IMR-90 (cell line): ENCODE measurements at regions not wholly inside any gene's neighbourhood (a gene's known extent, or its start where the extent isn't known, plus 50 kb on each side); places are given as distances from the start of the nearest gene placed in this dataset.

ENCODE experiments used
- ATAC-seq: fragments of 200-7000 bp; cut with Tn5 transposase; 2 replicates; pipeline ENCODE4 v1.9.1; 2020; ENCODE audit warnings: low read depth, mild to moderate bottlenecking, moderate library complexity
- BruUV-seq: library from RNA; stranded (reverse); fragments of 400-500 nt; replicated peaks from 2 replicates; lab custom pipeline; 2021; lab: Mats Ljungman, UMichigan
- CTCF ChIA-PET: fragments of 300-600 bp; formaldehyde crosslinking; extraction: SDS; loops from one replicate; lab custom pipeline; 2021; ENCODE audit warnings: antibody characterized with exemption; lab: Yijun Ruan, JAX
- POLR2A ChIA-PET: fragments of 300-600 bp; sonication (Branson Sonifier 250); formaldehyde crosslinking; loops from one replicate; lab custom pipeline; 2022; ENCODE audit warnings: antibody characterized with exemption; ENCODE audit not compliant: unreplicated experiment; lab: Charles Lee
- DNase-seq: peaks from one replicate; pipeline ENCODE4 v3.0.0; 2013
- H2AFZ ChIP-seq: replicated peaks from 2 replicates; pipeline ENCODE3; 2013; ENCODE audit warnings: low read length, mild to moderate bottlenecking; ENCODE audit not compliant: poor library complexity
- H2AK5ac ChIP-seq: 2 replicates; pipeline ENCODE4 v1.6.1; 2013; ENCODE audit warnings: low read depth, low read length, inconsistent platforms
- H2AK9ac ChIP-seq: replicated peaks from 2 replicates; pipeline ENCODE3; 2013; ENCODE audit warnings: mild to moderate bottlenecking, low read depth, low read length, moderate library complexity; ENCODE audit not compliant: poor library complexity
- H2BK120ac ChIP-seq: 2 replicates; pipeline ENCODE4 v1.6.1; 2013; ENCODE audit warnings: low read depth, low read length, inconsistent platforms
- H2BK15ac ChIP-seq: 3 replicates; pipeline ENCODE4 v1.6.1; 2013; ENCODE audit warnings: low read depth, low read length, inconsistent platforms
- H2BK20ac ChIP-seq: 2 replicates; pipeline ENCODE4 v1.6.1; 2013; ENCODE audit warnings: low read depth, mild to moderate bottlenecking, inconsistent platforms, low read length, moderate library complexity
- H2BK5ac ChIP-seq: 2 replicates; pipeline ENCODE4 v1.6.1; 2013; ENCODE audit warnings: mild to moderate bottlenecking, low read depth, low read length, inconsistent platforms; ENCODE audit not compliant: poor library complexity, severe bottlenecking
- H3K14ac ChIP-seq: replicated peaks from 2 replicates; pipeline ENCODE4 v1.6.1; 2013; ENCODE audit warnings: low read depth, low read length, inconsistent platforms
- H3K18ac ChIP-seq: 2 replicates; pipeline ENCODE4 v1.6.1; 2013; ENCODE audit warnings: low read depth, low read length, control low read depth
- H3K23ac ChIP-seq: 2 replicates; pipeline ENCODE4 v1.6.1; 2013; ENCODE audit warnings: low read depth, low read length, inconsistent platforms
- H3K27ac ChIP-seq: 2 replicates; pipeline ENCODE4 v1.5.1; 2013; ENCODE audit warnings: mild to moderate bottlenecking, control low read depth, low read length; ENCODE audit not compliant: insufficient read depth
- H3K27me3 ChIP-seq: 2 replicates; pipeline ENCODE4 v1.6.1; 2013; ENCODE audit warnings: low read length; ENCODE audit not compliant: control insufficient read depth, insufficient read depth
- H3K36me3 ChIP-seq: 2 replicates; pipeline ENCODE4 v1.6.1; 2013; ENCODE audit warnings: low read length, mixed read lengths; ENCODE audit not compliant: control insufficient read depth, insufficient read depth
- H3K4ac ChIP-seq: 2 replicates; pipeline ENCODE4 v1.6.1; 2013; ENCODE audit warnings: low read depth, low read length, inconsistent platforms
- H3K4me1 ChIP-seq: 2 replicates; pipeline ENCODE4 v1.6.1; 2013; ENCODE audit warnings: low read length, mixed read lengths; ENCODE audit not compliant: control insufficient read depth, insufficient read depth
- H3K4me2 ChIP-seq: 2 replicates; pipeline ENCODE4 v1.6.1; 2013; ENCODE audit warnings: low read depth, mild to moderate bottlenecking, control low read depth, low read length, moderate library complexity
- H3K4me3 ChIP-seq: 2 replicates; pipeline ENCODE4 v1.5.1; 2013; ENCODE audit warnings: low read depth, mild to moderate bottlenecking, control low read depth, low read length, moderate library complexity; ENCODE audit not compliant: insufficient read depth
- H3K56ac ChIP-seq: 2 replicates; pipeline ENCODE4 v1.6.1; 2013; ENCODE audit warnings: low read length, inconsistent platforms; ENCODE audit not compliant: insufficient read depth; ENCODE audit errors: extremely low read depth
- H3K79me1 ChIP-seq, 2 experiments: 2 replicates each; pipeline ENCODE4 v1.6.1; 2013; ENCODE audit warnings: low read length in 2 of 2, inconsistent platforms in 1 of 2, low read depth in 1 of 2
- H3K9ac ChIP-seq: 2 replicates; pipeline ENCODE4 v1.6.1; 2013; ENCODE audit warnings: low read depth, low read length, control low read depth
- H3K9me1 ChIP-seq: 2 replicates; pipeline ENCODE4 v1.6.1; 2013; ENCODE audit warnings: low read length, inconsistent platforms; ENCODE audit not compliant: insufficient read depth
- H3K9me3 ChIP-seq: 2 replicates; pipeline ENCODE4 v1.6.1; 2013; ENCODE audit warnings: low read length; ENCODE audit not compliant: control insufficient read depth, insufficient read depth
- H4K20me1 ChIP-seq: 2 replicates; pipeline ENCODE4 v1.6.1; 2013; ENCODE audit warnings: low read length, inconsistent platforms; ENCODE audit not compliant: insufficient read depth
- H4K5ac ChIP-seq: 2 replicates; pipeline ENCODE4 v1.6.1; 2013; ENCODE audit warnings: mild to moderate bottlenecking, low read depth, low read length, control low read depth
- H4K8ac ChIP-seq, 2 experiments: 2 replicates each; pipeline ENCODE4 v1.6.1; 2013; ENCODE audit warnings: low read depth in 2 of 2, low read length in 2 of 2, control low read depth in 1 of 2, inconsistent platforms in 1 of 2
- H4K91ac ChIP-seq: 2 replicates; pipeline ENCODE4 v1.6.1; 2013; ENCODE audit warnings: low read depth, low read length, inconsistent platforms; ENCODE audit not compliant: insufficient read depth
- BHLHE40 ChIP-seq: fragments of 150-350 bp; IDR thresholded peaks from 2 replicates; pipeline ENCODE4 v1.6.1; 2016; ENCODE audit warnings: mild to moderate bottlenecking, low read depth, low read length
- CEBPB ChIP-seq: IDR thresholded peaks from 2 replicates; pipeline ENCODE4 v1.6.1; 2012; ENCODE audit warnings: low read depth, low read length, improper control_type of control experiment
- CHD1 ChIP-seq: IDR thresholded peaks from 2 replicates; pipeline ENCODE4 v1.6.1; 2012; ENCODE audit warnings: low read depth, low read length, improper control_type of control experiment
- FOS ChIP-seq: fragments of 150-350 bp; IDR thresholded peaks from 2 replicates; pipeline ENCODE4 v1.6.1; 2016; ENCODE audit warnings: low read depth, low read length
- MAFK ChIP-seq: IDR thresholded peaks from 2 replicates; pipeline ENCODE4 v1.6.1; 2012; ENCODE audit warnings: low read depth, low read length, improper control_type of control experiment
- MAZ ChIP-seq: IDR thresholded peaks from 2 replicates; pipeline ENCODE4 v1.6.1; 2012; ENCODE audit warnings: low read depth, mild to moderate bottlenecking, low read length, improper control_type of control experiment, moderate library complexity, borderline replicate concordance
- MXI1 ChIP-seq: IDR thresholded peaks from 2 replicates; pipeline ENCODE4 v1.6.1; 2012; ENCODE audit warnings: low read depth, mild to moderate bottlenecking, low read length, moderate library complexity, borderline replicate concordance
- NFE2L2 ChIP-seq: fragments of 150-350 bp; IDR thresholded peaks from 2 replicates; pipeline ENCODE4 v1.6.1; 2016; ENCODE audit warnings: low read depth, mild to moderate bottlenecking, low read length
- POLR2A ChIP-seq: IDR thresholded peaks from 2 replicates; pipeline ENCODE4 v1.6.1; 2012; ENCODE audit warnings: mild to moderate bottlenecking, low read depth, low read length
- RAD21 ChIP-seq: IDR thresholded peaks from 2 replicates; pipeline ENCODE4 v1.6.1; 2012; ENCODE audit warnings: low read length, improper control_type of control experiment
- RCOR1 ChIP-seq: IDR thresholded peaks from 2 replicates; pipeline ENCODE4 v1.6.1; 2012; ENCODE audit warnings: mild to moderate bottlenecking, low read length, improper control_type of control experiment; ENCODE audit not compliant: insufficient replicate concordance
- RFX5 ChIP-seq: IDR thresholded peaks from 2 replicates; pipeline ENCODE4 v1.8.0; 2012; ENCODE audit warnings: low read depth, mild to moderate bottlenecking, low read length, moderate library complexity
- SMC3 ChIP-seq: fragments of 150-350 bp; IDR thresholded peaks from 2 replicates; pipeline ENCODE4 v1.6.1; 2016; ENCODE audit warnings: low read depth, mild to moderate bottlenecking, antibody characterized with exemption, low read length, moderate library complexity
- WGBS, 2 experiments: methylation state at CpG; one replicate each; pipeline versions ENCODE4 v1.1.5 to v1.1.7; 2013; ENCODE audit warnings: missing lambda C conversion rate in 2 of 2; ENCODE audit not compliant: insufficient read length in 1 of 2; ENCODE audit errors: extremely low coverage in 2 of 2; 5-methylcytosine and 5-hydroxymethylcytosine counted together
- dilution Hi-C: fragments of 300-500 bp; cut with HindIII; formaldehyde crosslinking; loops from one replicate; pipeline ENCODE4 v1.14.3; 2018; ENCODE audit warnings: low sequenced_read_pairs; ENCODE audit not compliant: unreplicated experiment
- in situ Hi-C: fragments of 300-500 bp; cut with MboI; formaldehyde crosslinking; loops from 3 replicates; pipeline ENCODE4 v1.14.3; 2019; ENCODE audit warnings: low sequenced_read_pairs, inconsistent platforms, mixed read lengths
- intact Hi-C: fragments of 100-400 bp; cut with micrococcal nuclease; formaldehyde crosslinking; loops from 2 replicates; pipeline ENCODE4 v1.10.0; 2022
- TF ChIP-seq, protein P1 (sequence below): fragments of 150-350 bp; IDR thresholded peaks from 2 replicates; pipeline ENCODE4 v1.6.1; 2016; ENCODE audit warnings: low read depth, mild to moderate bottlenecking, low read length, moderate library complexity, borderline replicate concordance
- TF ChIP-seq, protein P2 (sequence below): fragments of 150-350 bp; IDR thresholded peaks from 2 replicates; pipeline ENCODE4 v1.6.1; 2017; ENCODE audit warnings: mild to moderate bottlenecking, antibody characterized with exemption, low read length, low read depth
- TF ChIP-seq, protein P3 (sequence below): conservative IDR thresholded peaks from 2 replicates; pipeline ENCODE4 v1.5.1; 2012; ENCODE audit warnings: mild to moderate bottlenecking, low read depth, low read length, improper control_type of control experiment

DNA sequence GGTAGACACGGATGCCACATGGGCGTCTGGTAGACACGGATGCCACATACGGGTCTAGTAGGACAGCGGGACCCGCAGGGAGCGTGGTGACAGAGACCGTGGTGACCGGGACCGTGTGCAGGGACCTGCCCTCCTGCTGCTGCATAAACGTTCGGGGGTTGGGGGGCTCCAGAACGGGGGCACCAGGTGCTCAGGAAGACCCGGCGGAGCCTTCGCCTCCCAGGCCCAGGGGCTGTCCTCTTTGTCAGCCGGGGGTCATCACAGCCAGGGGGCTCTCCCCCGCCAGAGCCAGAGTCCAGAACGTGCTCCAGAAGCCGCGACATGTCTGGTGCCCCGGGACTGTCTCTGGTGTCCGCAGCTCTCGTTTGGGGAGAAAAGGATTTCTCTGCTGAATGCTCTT lies 69.2 kb upstream of the ADGRA1 start:
- in situ Hi-C loops (no loop called here), dilution Hi-C loops (no loop called here)
- TF ChIP-seq MAFK (no peak), RAD21 (no peak), MAZ (no peak), MXI1 (no peak), NFE2L2 (no peak), FOS (no peak), RFX5 (no peak), CEBPB (no peak), BHLHE40 (no peak), RCOR1 (no peak), SMC3 (no peak), CHD1 (no peak), POLR2A (no peak)
- TF ChIP-seq, protein P1, sequence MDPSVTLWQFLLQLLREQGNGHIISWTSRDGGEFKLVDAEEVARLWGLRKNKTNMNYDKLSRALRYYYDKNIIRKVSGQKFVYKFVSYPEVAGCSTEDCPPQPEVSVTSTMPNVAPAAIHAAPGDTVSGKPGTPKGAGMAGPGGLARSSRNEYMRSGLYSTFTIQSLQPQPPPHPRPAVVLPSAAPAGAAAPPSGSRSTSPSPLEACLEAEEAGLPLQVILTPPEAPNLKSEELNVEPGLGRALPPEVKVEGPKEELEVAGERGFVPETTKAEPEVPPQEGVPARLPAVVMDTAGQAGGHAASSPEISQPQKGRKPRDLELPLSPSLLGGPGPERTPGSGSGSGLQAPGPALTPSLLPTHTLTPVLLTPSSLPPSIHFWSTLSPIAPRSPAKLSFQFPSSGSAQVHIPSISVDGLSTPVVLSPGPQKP = no peak
- TF ChIP-seq, protein P2, sequence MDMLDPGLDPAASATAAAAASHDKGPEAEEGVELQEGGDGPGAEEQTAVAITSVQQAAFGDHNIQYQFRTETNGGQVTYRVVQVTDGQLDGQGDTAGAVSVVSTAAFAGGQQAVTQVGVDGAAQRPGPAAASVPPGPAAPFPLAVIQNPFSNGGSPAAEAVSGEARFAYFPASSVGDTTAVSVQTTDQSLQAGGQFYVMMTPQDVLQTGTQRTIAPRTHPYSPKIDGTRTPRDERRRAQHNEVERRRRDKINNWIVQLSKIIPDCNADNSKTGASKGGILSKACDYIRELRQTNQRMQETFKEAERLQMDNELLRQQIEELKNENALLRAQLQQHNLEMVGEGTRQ = no peak
- TF ChIP-seq, protein P3, sequence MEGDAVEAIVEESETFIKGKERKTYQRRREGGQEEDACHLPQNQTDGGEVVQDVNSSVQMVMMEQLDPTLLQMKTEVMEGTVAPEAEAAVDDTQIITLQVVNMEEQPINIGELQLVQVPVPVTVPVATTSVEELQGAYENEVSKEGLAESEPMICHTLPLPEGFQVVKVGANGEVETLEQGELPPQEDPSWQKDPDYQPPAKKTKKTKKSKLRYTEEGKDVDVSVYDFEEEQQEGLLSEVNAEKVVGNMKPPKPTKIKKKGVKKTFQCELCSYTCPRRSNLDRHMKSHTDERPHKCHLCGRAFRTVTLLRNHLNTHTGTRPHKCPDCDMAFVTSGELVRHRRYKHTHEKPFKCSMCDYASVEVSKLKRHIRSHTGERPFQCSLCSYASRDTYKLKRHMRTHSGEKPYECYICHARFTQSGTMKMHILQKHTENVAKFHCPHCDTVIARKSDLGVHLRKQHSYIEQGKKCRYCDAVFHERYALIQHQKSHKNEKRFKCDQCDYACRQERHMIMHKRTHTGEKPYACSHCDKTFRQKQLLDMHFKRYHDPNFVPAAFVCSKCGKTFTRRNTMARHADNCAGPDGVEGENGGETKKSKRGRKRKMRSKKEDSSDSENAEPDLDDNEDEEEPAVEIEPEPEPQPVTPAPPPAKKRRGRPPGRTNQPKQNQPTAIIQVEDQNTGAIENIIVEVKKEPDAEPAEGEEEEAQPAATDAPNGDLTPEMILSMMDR = no peak

More for the DNA sequence above, 69.2 kb upstream of the ADGRA1 start:
- BruUV-seq = no TSS peak
- CTCF ChIA-PET = no interaction called here
- Histone ChIP-seq H4K8ac (no peak overlapping the region), H3K9me1 (no peaks in the 10 kb centered on the region), H3K23ac (no peak overlapping the region), H3K79me1 (no peaks in the 10 kb centered on the region), H3K14ac (no peak overlapping the region), H3K4me2 (no peak overlapping the region), H3K36me3 (no peaks in the 10 kb centered on the region), H4K20me1 (no peaks in the 10 kb centered on the region), H2AK9ac (no peak overlapping the region), H3K4ac (no peak overlapping the region), H3K9me3 (peaks cover 23% of the 10 kb centered on the region; the same call in 1 of the 2 replicates), H2AK5ac (no peak overlapping the region), H3K18ac (no peak overlapping the region), H3K9ac (no peak overlapping the region), H2BK5ac (no peak overlapping the region), H3K27me3 (peaks cover 2% of the 10 kb centered on the region; the same call in 1 of the 2 replicates), H2BK120ac (no peak overlapping the region), H3K56ac (no peak overlapping the region), H3K27ac (no peak overlapping the region), H2BK15ac (no peak overlapping the region), H3K4me1 (no peaks in the 10 kb centered on the region), H4K5ac (no peak overlapping the region), H3K4me3 (no peak overlapping the region), H2AFZ (no peak overlapping the region), H4K91ac (no peak overlapping the region), H2BK20ac (no peak overlapping the region)
- ATAC-seq (no peak), DNase-seq (no peak)
- intact Hi-C loops = no loop called here
- WGBS, 2 experiments = 100% methylated on average over 2 of the region's 24 CpGs; no CpG with 5 or more reads in 1 of the 2 experiments
- POLR2A ChIA-PET = no interaction called here
